HCT116 (cell line): ENCODE measurements at regions not wholly inside any gene's neighbourhood (a gene's known extent, or its start where the extent isn't known, plus 50 kb on each side); places are given as distances from the start of the nearest gene placed in this dataset.

ENCODE experiments used
- ATAC-seq: fragments of 200-7000 bp; cut with Tn5 transposase; 2 replicates; pipeline ENCODE4 v1.9.1; 2020; ENCODE audit warnings: mild to moderate bottlenecking, moderate library complexity
- BruUV-seq: library from RNA; stranded (reverse); fragments of 400-500 nt; replicated peaks from 2 replicates; lab custom pipeline; 2021; lab: Mats Ljungman, UMichigan
- CTCF ChIA-PET: fragments of 300-600 bp; sonication (Branson Sonifier 250); formaldehyde crosslinking; loops from one replicate; lab custom pipeline; 2021; ENCODE audit warnings: antibody characterized with exemption; lab: Charles Lee
- POLR2A ChIA-PET: fragments of 300-600, 350-600 bp; sonication (Branson Sonifier 250); formaldehyde crosslinking; loops from one replicate; lab custom pipeline; 2021; ENCODE audit warnings: antibody characterized with exemption; lab: Charles Lee
- RAD21 ChIA-PET, 2 experiments: fragments of 300-600 bp; sonication (Branson Sonifier 250); formaldehyde crosslinking; loops; one replicate each; lab custom pipeline; 2023; ENCODE audit warnings: low total read pairs in 2 of 2; ENCODE audit not compliant: uncharacterized antibody in 2 of 2, unreplicated experiment in 2 of 2, low non-redundant PET in 1 of 2; lab: Charles Lee
- DNase-seq: peaks from one replicate; pipeline ENCODE4 v3.0.0-alpha.2; 2010; ENCODE audit warnings: low read depth, low spot score
- H2AFZ ChIP-seq: fragments of 200-600 bp; shearing (Covaris generic), sonication (generic); 2 replicates; pipeline ENCODE4 v1.6.1; 2017; ENCODE audit warnings: low read depth, mixed run types, mixed read lengths, antibody characterized with exemption, low read length; ENCODE audit not compliant: poor library complexity, severe bottlenecking
- H3K27ac ChIP-seq: 2 replicates; pipeline ENCODE4 v1.5.1; 2012; ENCODE audit warnings: low read depth, low read length
- H3K27me3 ChIP-seq: fragments of 200-600 bp; sonication (generic); 2 replicates; pipeline ENCODE4 v1.6.1; 2016; ENCODE audit warnings: mixed run types, low read length, mixed read lengths; ENCODE audit not compliant: insufficient read depth
- H3K36me3 ChIP-seq, 2 experiments: fragments of 200-500 bp in 1 of 2; fragments of 200-600 bp in 1 of 2; sonication (Bioruptor generic) in 1 of 2; sonication (generic) in 1 of 2; 2 replicates each; pipeline versions ENCODE4 v1.5.1 to v1.6.1; 2014 to 2016; ENCODE audit warnings: low read length in 2 of 2, inconsistent platforms in 1 of 2, mixed read lengths in 1 of 2, mixed run types in 1 of 2; ENCODE audit not compliant: insufficient read depth in 2 of 2, control insufficient read depth in 1 of 2
- H3K4me1 ChIP-seq, 2 experiments: fragments of 200-600 bp in 1 of 2; sonication (generic) in 1 of 2; 2 replicates each; pipeline versions ENCODE4 v1.5.1 to v1.6.1; 2012 to 2017; ENCODE audit warnings: low read length in 2 of 2, inconsistent platforms in 1 of 2, mild to moderate bottlenecking in 1 of 2, mixed read lengths in 1 of 2, mixed run types in 1 of 2, moderate library complexity in 1 of 2; ENCODE audit not compliant: insufficient read depth in 2 of 2, control insufficient read depth in 1 of 2
- H3K4me2 ChIP-seq: fragments of 200-600 bp; sonication (generic); 2 replicates; pipeline ENCODE4 v1.6.1; 2017; ENCODE audit warnings: mixed run types, low read length, mixed read lengths
- H3K4me3 ChIP-seq, 2 experiments: fragments of 200-600 bp in 1 of 2; sonication (generic) in 1 of 2; replicated peaks in 1 of 2; 2 replicates each; pipeline ENCODE4 v1.5.1; 2011 to 2016; ENCODE audit warnings: low read length in 2 of 2, control low read depth in 1 of 2, low read depth in 1 of 2, mild to moderate bottlenecking in 1 of 2, mixed read lengths in 1 of 2, mixed run types in 1 of 2
- H3K79me2 ChIP-seq: fragments of 200-600 bp; sonication (generic); 2 replicates; pipeline ENCODE4 v1.6.1; 2017; ENCODE audit warnings: mild to moderate bottlenecking, mixed run types, low read length, moderate library complexity, mixed read lengths; ENCODE audit not compliant: insufficient read depth
- H3K9ac ChIP-seq: fragments of 200-600 bp; sonication (generic); 2 replicates; pipeline ENCODE4 v1.6.1; 2016; ENCODE audit warnings: low read length, mixed read lengths
- H3K9me2 ChIP-seq: fragments of 200-600 bp; sonication (generic), shearing (Covaris generic); 2 replicates; pipeline ENCODE4 v1.6.1; 2017; ENCODE audit warnings: mixed run types, mild to moderate bottlenecking, moderate library complexity; ENCODE audit not compliant: insufficient read depth
- H3K9me3 ChIP-seq, 2 experiments: fragments of 200-500 bp in 1 of 2; fragments of 200-600 bp in 1 of 2; sonication (Bioruptor generic) in 1 of 2; sonication (generic) in 1 of 2; 2 replicates each; pipeline ENCODE4 v1.6.1; 2014 to 2017; ENCODE audit warnings: low read length in 2 of 2, mixed read lengths in 2 of 2, inconsistent platforms in 1 of 2, low read depth in 1 of 2, mild to moderate bottlenecking in 1 of 2, mixed run types in 1 of 2, moderate library complexity in 1 of 2; ENCODE audit not compliant: control insufficient read depth in 1 of 2, insufficient read depth in 1 of 2
- H4K20me1 ChIP-seq: fragments of 200-600 bp; sonication (generic), shearing (Covaris generic); 2 replicates; pipeline ENCODE4 v1.6.1; 2017; ENCODE audit warnings: mixed run types, mild to moderate bottlenecking, moderate library complexity; ENCODE audit not compliant: insufficient read depth
- EGR1 ChIP-seq: IDR thresholded peaks from 2 replicates; pipeline ENCODE4 v1.6.1; 2012; ENCODE audit warnings: low read depth
- EZH2 ChIP-seq: fragments of 200-600 bp; sonication (generic); IDR thresholded peaks from 2 replicates; pipeline ENCODE4 v1.6.1; 2017; ENCODE audit warnings: antibody characterized with exemption, mixed run types
- TCF7L2 ChIP-seq: IDR thresholded peaks from 2 replicates; pipeline ENCODE4 v1.7.0; 2011; ENCODE audit warnings: borderline replicate concordance, inconsistent platforms; ENCODE audit not compliant: insufficient read depth, insufficient read length; ENCODE audit errors: extremely low read depth
- intact Hi-C: fragments of 100-400 bp; cut with micrococcal nuclease; formaldehyde crosslinking; loops from 2 replicates; pipeline ENCODE4 v1.10.0; 2022
- TF ChIP-seq, protein P1 (sequence below): IDR thresholded peaks from 2 replicates; pipeline ENCODE4 v1.6.1; 2012; ENCODE audit warnings: low read depth

DNA sequence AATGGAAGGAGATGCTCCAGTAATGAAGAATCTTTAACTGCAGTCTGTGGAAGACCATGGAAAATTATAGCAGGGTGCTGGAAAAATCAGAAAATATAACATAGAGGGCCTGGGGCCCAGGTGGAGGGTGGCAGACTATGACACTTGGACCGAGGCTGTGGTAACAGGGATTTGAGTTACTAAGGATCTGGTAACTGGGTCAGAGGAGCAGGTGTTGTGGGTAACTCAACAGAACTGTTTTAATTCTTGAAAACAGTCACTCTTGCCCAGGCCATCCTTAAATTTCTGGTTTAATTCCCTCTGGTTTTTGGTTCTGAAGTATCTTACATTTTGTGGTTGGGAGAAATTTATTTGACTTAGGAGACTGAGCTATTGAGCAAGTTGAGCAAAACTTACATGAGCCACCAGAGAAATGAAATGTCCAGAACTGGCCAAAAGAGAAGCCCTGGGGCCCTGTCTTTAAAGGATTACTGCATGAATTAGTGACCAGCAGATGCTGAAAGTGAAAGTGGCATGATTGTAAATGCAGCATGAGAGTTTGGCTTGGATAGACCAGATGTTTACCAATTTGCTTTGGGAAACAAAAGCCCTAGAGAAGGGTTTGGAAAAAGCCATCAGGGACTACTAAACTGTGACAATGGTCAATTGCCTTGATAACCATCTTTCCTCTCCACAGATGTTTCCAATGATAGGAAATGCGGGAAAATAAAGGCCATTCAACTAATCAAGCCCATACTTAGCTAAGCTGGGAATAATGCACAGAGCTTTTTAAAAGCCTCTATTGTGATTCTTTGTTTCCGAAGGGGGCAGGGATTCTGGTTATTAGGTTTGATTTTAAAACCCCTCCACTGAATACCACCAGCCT lies 374.9 kb upstream of the TGFBR2 start:
- Histone ChIP-seq H2AFZ (no peak overlapping the region), H3K4me2 (no peak overlapping the region), H3K36me3 (no peaks in the 10 kb centered on the region), H3K9ac (no peak overlapping the region), H3K79me2 (no peaks in the 10 kb centered on the region), H3K27me3 (no peaks in the 10 kb centered on the region), H3K9me2 (no peaks in the 10 kb centered on the region), H4K20me1 (no peaks in the 10 kb centered on the region), H3K27ac (no peak overlapping the region), H3K4me3 (no peak overlapping the region), H3K9me3 (no peaks in the 10 kb centered on the region), H3K4me1 (peaks cover 26 to 30% of the 10 kb centered on the region in 2 experiments)
- intact Hi-C loops, result no loop called here
- TF ChIP-seq EGR1 (no peak), EZH2 (no peak), TCF7L2 (no peak)
- TF ChIP-seq, protein P1, sequence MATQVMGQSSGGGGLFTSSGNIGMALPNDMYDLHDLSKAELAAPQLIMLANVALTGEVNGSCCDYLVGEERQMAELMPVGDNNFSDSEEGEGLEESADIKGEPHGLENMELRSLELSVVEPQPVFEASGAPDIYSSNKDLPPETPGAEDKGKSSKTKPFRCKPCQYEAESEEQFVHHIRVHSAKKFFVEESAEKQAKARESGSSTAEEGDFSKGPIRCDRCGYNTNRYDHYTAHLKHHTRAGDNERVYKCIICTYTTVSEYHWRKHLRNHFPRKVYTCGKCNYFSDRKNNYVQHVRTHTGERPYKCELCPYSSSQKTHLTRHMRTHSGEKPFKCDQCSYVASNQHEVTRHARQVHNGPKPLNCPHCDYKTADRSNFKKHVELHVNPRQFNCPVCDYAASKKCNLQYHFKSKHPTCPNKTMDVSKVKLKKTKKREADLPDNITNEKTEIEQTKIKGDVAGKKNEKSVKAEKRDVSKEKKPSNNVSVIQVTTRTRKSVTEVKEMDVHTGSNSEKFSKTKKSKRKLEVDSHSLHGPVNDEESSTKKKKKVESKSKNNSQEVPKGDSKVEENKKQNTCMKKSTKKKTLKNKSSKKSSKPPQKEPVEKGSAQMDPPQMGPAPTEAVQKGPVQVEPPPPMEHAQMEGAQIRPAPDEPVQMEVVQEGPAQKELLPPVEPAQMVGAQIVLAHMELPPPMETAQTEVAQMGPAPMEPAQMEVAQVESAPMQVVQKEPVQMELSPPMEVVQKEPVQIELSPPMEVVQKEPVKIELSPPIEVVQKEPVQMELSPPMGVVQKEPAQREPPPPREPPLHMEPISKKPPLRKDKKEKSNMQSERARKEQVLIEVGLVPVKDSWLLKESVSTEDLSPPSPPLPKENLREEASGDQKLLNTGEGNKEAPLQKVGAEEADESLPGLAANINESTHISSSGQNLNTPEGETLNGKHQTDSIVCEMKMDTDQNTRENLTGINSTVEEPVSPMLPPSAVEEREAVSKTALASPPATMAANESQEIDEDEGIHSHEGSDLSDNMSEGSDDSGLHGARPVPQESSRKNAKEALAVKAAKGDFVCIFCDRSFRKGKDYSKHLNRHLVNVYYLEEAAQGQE, result no peak
- BruUV-seq, result no TSS peak
- CTCF ChIA-PET, result no interaction called here
- RAD21 ChIA-PET, result no interaction called here
- ATAC-seq (no peak), DNase-seq (no peak)
- POLR2A ChIA-PET, result no interaction called here
